ENCODE measurements at regions not wholly inside any gene's neighbourhood (a gene's known extent, or its start where the extent isn't known, plus 50 kb on each side); places are given as distances from the start of the nearest gene placed in this dataset.

DNA sequence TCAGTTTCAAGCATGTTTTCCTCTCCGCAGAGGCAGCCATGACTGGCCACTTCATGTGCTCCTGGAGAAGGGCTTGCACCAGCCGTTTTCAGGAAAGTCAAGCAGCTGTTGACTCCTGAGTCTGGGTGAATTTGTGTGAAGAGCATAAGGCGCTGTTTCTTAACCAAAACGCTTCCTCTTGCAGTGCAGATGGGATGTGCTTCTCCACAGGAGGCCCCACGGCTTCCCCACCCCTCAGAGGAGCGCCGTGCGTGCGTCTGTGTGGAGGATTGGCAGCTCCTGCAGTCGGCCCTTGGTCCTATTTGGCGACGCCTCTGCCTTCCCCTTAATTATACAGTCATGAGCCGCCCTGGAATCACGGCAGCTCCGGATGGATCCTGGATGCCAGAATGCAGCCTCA lies 54.1 kb upstream of the B3GAT1 start:
- ATAC-seq (replicated peaks in 1 of 2) = no peak
- DNase-seq = no peak
- Mint-ChIP-seq H3K4me3 (no peak overlapping the region), H3K27me3 (ENCODE audit: low read depth) (peaks cover 28% of the 10 kb centered on the region), H3K36me3 (ENCODE audit: insufficient read depth in 2 of 2) (no peaks in the 10 kb centered on the region), H3K27ac (no peak overlapping the region), H3K4me1 (ENCODE audit: low read depth) (no peaks in the 10 kb centered on the region), H3K9me3 (peaks cover 2 to 4% of the 10 kb centered on the region in 2 donors)

GRCh38 chr11:134464981-134465730 lies 53.1 kb upstream of the B3GAT1 start:
- peaks cover 4% of the 10 kb centered on the region in 2 donors for H3K9me3 Mint-ChIP-seq
- DNase-seq (no peak), ATAC-seq (replicated peaks in 1 of 2) (no peak)
- H3K36me3 Mint-ChIP-seq (ENCODE audit: insufficient read depth in 2 of 2) = no peaks in the 10 kb centered on the region
- H3K4me3 Mint-ChIP-seq = no peak overlapping the region
- no peaks in the 10 kb centered on the region for H3K4me1 Mint-ChIP-seq (ENCODE audit: low read depth)
- H3K27me3 Mint-ChIP-seq (ENCODE audit: low read depth) = peaks cover 28% of the 10 kb centered on the region
- no peak overlapping the region for H3K27ac Mint-ChIP-seq

DNA sequence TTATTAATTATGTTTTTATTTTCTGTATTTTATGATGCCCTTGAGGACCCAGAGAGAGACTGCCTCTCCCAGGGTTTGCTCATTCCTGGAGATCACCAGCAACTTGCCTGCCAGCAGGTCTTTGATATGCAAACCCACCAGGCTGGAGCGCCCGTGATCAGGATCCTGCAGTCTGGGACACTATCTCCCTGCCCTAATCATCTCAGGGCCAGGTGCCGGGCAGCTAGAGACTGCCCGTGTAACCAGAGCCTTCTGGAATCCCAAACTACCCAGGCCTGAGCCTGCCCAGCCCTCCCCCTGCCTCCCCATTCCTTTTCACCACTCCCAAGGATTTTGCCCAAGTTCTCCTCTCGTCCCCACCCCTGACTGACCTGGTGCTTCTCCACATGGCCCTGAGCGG lies 52.2 kb upstream of the B3GAT1 start:
- H3K27ac Mint-ChIP-seq = no peak overlapping the region
- H3K4me1 Mint-ChIP-seq (ENCODE audit: low read depth) = no peaks in the 10 kb centered on the region
- DNase-seq = no peak
- H3K9me3 Mint-ChIP-seq = peaks cover 4% of the 10 kb centered on the region in 2 donors
- no peak overlapping the region for H3K4me3 Mint-ChIP-seq
- no peak for ATAC-seq (replicated peaks in 1 of 2)
- H3K27me3 Mint-ChIP-seq (ENCODE audit: low read depth) = peaks cover 28% of the 10 kb centered on the region
- no peaks in the 10 kb centered on the region for H3K36me3 Mint-ChIP-seq (ENCODE audit: insufficient read depth in 2 of 2)

DNA sequence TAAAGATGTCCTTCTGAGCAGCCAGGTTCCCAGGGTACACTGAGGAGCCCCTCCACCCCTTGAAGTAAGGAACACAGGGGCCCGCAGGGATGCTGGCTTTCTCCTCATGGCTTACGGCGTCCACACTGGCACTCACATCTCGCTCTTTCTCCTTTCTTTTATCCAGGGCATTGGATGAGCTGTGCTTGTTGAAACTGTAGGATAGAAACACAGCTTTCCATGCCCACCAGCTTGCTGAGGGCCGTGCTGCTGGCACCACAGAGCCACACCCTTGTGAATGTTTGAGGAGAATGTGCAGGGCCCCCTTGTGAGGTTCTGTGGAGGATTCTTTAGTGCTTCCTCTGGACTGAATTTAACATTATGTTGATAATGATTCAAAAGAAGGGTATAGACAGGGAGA lies 51.7 kb upstream of the B3GAT1 start:
- Mint-ChIP-seq H3K4me3 (no peak overlapping the region), H3K9me3 (peaks cover 4 to 6% of the 10 kb centered on the region in 2 donors), H3K27ac (no peak overlapping the region), H3K4me1 (ENCODE audit: low read depth) (no peaks in the 10 kb centered on the region), H3K27me3 (ENCODE audit: low read depth) (peaks cover 28% of the 10 kb centered on the region), H3K36me3 (ENCODE audit: insufficient read depth in 2 of 2) (no peaks in the 10 kb centered on the region)
- DNase-seq (no peak), ATAC-seq (replicated peaks in 1 of 2) (no peak)

Measured in activated T-cell treated with anti-CD3 and anti-CD28 coated beads, Interleukin-2, amount 50 U/mL, for 72 hours (primary cell).